ENCODE measurements at regions not wholly inside any gene's neighbourhood (a gene's known extent, or its start where the extent isn't known, plus 50 kb on each side); places are given as distances from the start of the nearest gene placed in this dataset.

- intact Hi-C loops (cut with DNase I; ENCODE audit: low total_unique reads) (no loop called here), in situ Hi-C loops (cut with MboI; ENCODE audit: low sequenced_read_pairs in 4 of 4) (no loop called here)
- ATAC-seq: no peak
- H3K4me1 ChIP-seq: no peaks in the 10 kb centered on the region
- DNase-seq: no peak
- no peaks in the 10 kb centered on the region for H3K9me3 ChIP-seq
- TF ChIP-seq POLR2A (IDR thresholded peaks at IDR 0.05) (no peak), CTCF (IDR thresholded peaks at IDR 0.05 in 4 of 5, conservative IDR thresholded peaks at IDR 0.05 in 1 of 5) (no peak)
- H3K27me3 ChIP-seq: no peaks in the 10 kb centered on the region
- H3K27ac ChIP-seq: no peak overlapping the region
- H3K4me3 ChIP-seq: no peak overlapping the region
- H3K36me3 ChIP-seq: no peaks in the 10 kb centered on the region
Measured at GRCh38 chr13:64088491-64088890, 2672.8 kb upstream of the PCDH20 start.

- H3K4me1 ChIP-seq: no peaks in the 10 kb centered on the region
- H3K36me3 ChIP-seq: no peaks in the 10 kb centered on the region
- ATAC-seq: no peak
- in situ Hi-C loops (cut with MboI; ENCODE audit: low sequenced_read_pairs in 4 of 4) (no loop called here), intact Hi-C loops (cut with DNase I; ENCODE audit: low total_unique reads) (no loop called here)
- no peaks in the 10 kb centered on the region for H3K27me3 ChIP-seq
- H3K9me3 ChIP-seq: no peaks in the 10 kb centered on the region
- TF ChIP-seq CTCF (IDR thresholded peaks at IDR 0.05 in 4 of 5, conservative IDR thresholded peaks at IDR 0.05 in 1 of 5) (no peak), POLR2A (IDR thresholded peaks at IDR 0.05) (no peak)
- DNase-seq: no peak
- H3K27ac ChIP-seq: no peak overlapping the region
- H3K4me3 ChIP-seq: no peak overlapping the region
Measured at GRCh38 chr13:64087624-64088023, 2672.0 kb upstream of the PCDH20 start.

GRCh38 chr13:64083811-64084210 is 2668.2 kb upstream of the PCDH20 start:
- no peaks in the 10 kb centered on the region for H3K36me3 ChIP-seq
- intact Hi-C loops (cut with DNase I; ENCODE audit: low total_unique reads): no loop called here
- no peak overlapping the region for H3K4me3 ChIP-seq
- TF ChIP-seq CTCF (IDR thresholded peaks at IDR 0.05 in 4 of 5, conservative IDR thresholded peaks at IDR 0.05 in 1 of 5) (no peak), POLR2A (IDR thresholded peaks at IDR 0.05) (no peak)
- H3K27ac ChIP-seq: no peak overlapping the region
- in situ Hi-C loops (cut with MboI; ENCODE audit: low sequenced_read_pairs in 4 of 4): no loop called here
- H3K4me1 ChIP-seq: no peaks in the 10 kb centered on the region
- ATAC-seq (no peak), DNase-seq (no peak)
- H3K27me3 ChIP-seq: no peaks in the 10 kb centered on the region
- no peaks in the 10 kb centered on the region for H3K9me3 ChIP-seq

GRCh38 chr13:64083396-64083795 is 2667.7 kb upstream of the PCDH20 start:
- no peak overlapping the region for H3K4me3 ChIP-seq
- in situ Hi-C loops (cut with MboI; ENCODE audit: low sequenced_read_pairs in 4 of 4) (no loop called here), intact Hi-C loops (cut with DNase I; ENCODE audit: low total_unique reads) (no loop called here)
- H3K27me3 ChIP-seq: no peaks in the 10 kb centered on the region
- H3K9me3 ChIP-seq: no peaks in the 10 kb centered on the region
- ATAC-seq (no peak), DNase-seq (no peak)
- no peaks in the 10 kb centered on the region for H3K4me1 ChIP-seq
- TF ChIP-seq CTCF (IDR thresholded peaks at IDR 0.05 in 4 of 5, conservative IDR thresholded peaks at IDR 0.05 in 1 of 5) (no peak), POLR2A (IDR thresholded peaks at IDR 0.05) (no peak)
- no peaks in the 10 kb centered on the region for H3K36me3 ChIP-seq
- H3K27ac ChIP-seq: no peak overlapping the region

GRCh38 chr13:64078480-64078936 is 2662.9 kb upstream of the PCDH20 start:
- Histone ChIP-seq H3K4me3 (no peak overlapping the region), H3K4me1 (no peaks in the 10 kb centered on the region), H3K9me3 (no peaks in the 10 kb centered on the region), H3K27me3 (no peaks in the 10 kb centered on the region), H3K36me3 (no peaks in the 10 kb centered on the region), H3K27ac (no peak overlapping the region)
- ATAC-seq (no peak), DNase-seq (no peak)
- TF ChIP-seq CTCF (IDR thresholded peaks at IDR 0.05 in 4 of 5, conservative IDR thresholded peaks at IDR 0.05 in 1 of 5) (no peak), POLR2A (IDR thresholded peaks at IDR 0.05) (no peak)
- intact Hi-C loops (cut with DNase I; ENCODE audit: low total_unique reads): no loop called here
- in situ Hi-C loops (cut with MboI; ENCODE audit: low sequenced_read_pairs in 4 of 4): no loop called here

All from gastrocnemius medialis (tissue), 4 donors.